Stomach (tissue), 4 donors: ENCODE measurements at regions not wholly inside any gene's neighbourhood (a gene's known extent, or its start where the extent isn't known, plus 50 kb on each side); places are given as distances from the start of the nearest gene placed in this dataset.

Experiments
- POLR2A ChIP-seq, 4 donors: fragments of 450-650 bp; IDR thresholded peaks; one replicate each; pipeline ENCODE4 v1.6.1; 2016; ENCODE audit warnings: antibody characterized with exemption in 4 of 4, control low read depth in 2 of 4, mild to moderate bottlenecking in 1 of 4, moderate library complexity in 1 of 4
- TF ChIP-seq, protein P1 (sequence below), 7 experiments: fragments of 450-650 bp in 4 of 7; fragments of 200-600 bp in 3 of 7; sonication (generic) in 3 of 7; IDR thresholded peaks; one replicate each; pipeline ENCODE4 v1.5.1; 2016 to 2019; ENCODE audit warnings: antibody characterized with exemption in 7 of 7, control low read depth in 2 of 7, mild to moderate bottlenecking in 1 of 7

DNA sequence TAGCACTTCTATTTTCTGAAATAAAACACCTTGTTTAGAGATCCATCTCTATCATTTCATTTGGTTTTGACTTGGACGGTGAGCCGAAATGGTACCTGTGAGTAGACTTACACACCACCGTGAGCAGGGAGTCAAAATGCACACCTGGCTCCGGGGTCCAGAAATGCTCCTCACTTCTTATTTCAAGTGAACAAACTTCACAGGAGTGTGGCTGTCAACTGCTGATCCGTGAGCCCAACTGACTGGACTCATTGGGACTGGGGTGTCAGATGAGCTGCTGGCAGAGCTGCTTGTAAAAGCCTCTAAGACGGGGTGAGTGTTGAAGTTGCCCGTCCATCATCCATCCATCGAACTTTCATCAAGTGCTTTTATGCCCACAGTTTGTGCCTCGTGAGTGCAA, 435.5 kb downstream of the GLRX3 start:
- TF ChIP-seq, protein P1, sequence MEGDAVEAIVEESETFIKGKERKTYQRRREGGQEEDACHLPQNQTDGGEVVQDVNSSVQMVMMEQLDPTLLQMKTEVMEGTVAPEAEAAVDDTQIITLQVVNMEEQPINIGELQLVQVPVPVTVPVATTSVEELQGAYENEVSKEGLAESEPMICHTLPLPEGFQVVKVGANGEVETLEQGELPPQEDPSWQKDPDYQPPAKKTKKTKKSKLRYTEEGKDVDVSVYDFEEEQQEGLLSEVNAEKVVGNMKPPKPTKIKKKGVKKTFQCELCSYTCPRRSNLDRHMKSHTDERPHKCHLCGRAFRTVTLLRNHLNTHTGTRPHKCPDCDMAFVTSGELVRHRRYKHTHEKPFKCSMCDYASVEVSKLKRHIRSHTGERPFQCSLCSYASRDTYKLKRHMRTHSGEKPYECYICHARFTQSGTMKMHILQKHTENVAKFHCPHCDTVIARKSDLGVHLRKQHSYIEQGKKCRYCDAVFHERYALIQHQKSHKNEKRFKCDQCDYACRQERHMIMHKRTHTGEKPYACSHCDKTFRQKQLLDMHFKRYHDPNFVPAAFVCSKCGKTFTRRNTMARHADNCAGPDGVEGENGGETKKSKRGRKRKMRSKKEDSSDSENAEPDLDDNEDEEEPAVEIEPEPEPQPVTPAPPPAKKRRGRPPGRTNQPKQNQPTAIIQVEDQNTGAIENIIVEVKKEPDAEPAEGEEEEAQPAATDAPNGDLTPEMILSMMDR (IDR thresholded peaks at IDR 0.05) = no peak
- no peak for TF ChIP-seq POLR2A (IDR thresholded peaks at IDR 0.05)
